ENCODE measurements at regions not wholly inside any gene's neighbourhood (a gene's known extent, or its start where the extent isn't known, plus 50 kb on each side); places are given as distances from the start of the nearest gene placed in this dataset.

DNA sequence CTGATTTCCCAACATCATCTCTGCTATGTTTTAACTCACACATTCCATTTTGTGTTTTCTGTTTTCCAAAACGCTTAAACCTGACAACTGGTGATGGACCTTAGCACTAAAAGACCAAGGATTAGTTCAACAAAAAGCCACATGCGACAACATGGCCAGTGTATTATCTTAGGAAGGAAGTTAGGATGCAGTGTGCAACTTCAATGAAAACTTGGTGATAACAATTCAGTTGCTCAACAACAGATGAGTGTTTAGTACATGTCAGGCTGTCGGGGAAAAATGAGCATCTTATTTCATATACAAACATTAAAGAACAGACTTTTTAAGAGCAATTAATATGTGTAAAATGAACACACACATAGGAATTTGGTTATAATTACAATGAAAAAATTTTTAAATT lies 780.0 kb downstream of the SEMA5A start:
- TF ChIP-seq CTCF (IDR thresholded peaks at IDR 0.05) (no peak), EZH2phosphoT487 (IDR thresholded peaks at IDR 0.05) (no peak)
